B cell (primary cell): ENCODE measurements at regions not wholly inside any gene's neighbourhood (a gene's known extent, or its start where the extent isn't known, plus 50 kb on each side); places are given as distances from the start of the nearest gene placed in this dataset.

Experiments
- ATAC-seq: fragments of 200-7000 bp; cut with Tn5 transposase; one replicate; pipeline ENCODE4 v1.10.0; 2021; ENCODE audit warnings: low read depth, mild to moderate bottlenecking, moderate number of reproducible peaks, moderate library complexity
- CTCF ChIA-PET: fragments of 350-600 bp; sonication (Branson Sonifier 250); formaldehyde crosslinking; loops from one replicate; lab custom pipeline; 2021; ENCODE audit warnings: antibody characterized with exemption, inconsistent platforms; lab: Charles Lee
- POLR2A ChIA-PET: fragments of 350-600 bp; sonication (Branson Sonifier 250); formaldehyde crosslinking; loops from one replicate; lab custom pipeline; 2021; ENCODE audit warnings: antibody characterized with exemption; lab: Charles Lee
- DNase-seq: peaks from one replicate; pipeline ENCODE4 v3.0.0; 2013
- H2AFZ ChIP-seq: 2 replicates; pipeline ENCODE4 v1.6.1; 2012; ENCODE audit warnings: mild to moderate bottlenecking, low read depth, low read length; ENCODE audit not compliant: insufficient read depth, poor library complexity, severe bottlenecking
- H3K27ac ChIP-seq, 2 donors: 1 replicate in 1 of 2; 2 replicates in 1 of 2; pipeline ENCODE4 v1.5.1; 2012 to 2013; ENCODE audit warnings: low read length in 2 of 2, mild to moderate bottlenecking in 2 of 2, moderate library complexity in 1 of 2
- H3K27me3 ChIP-seq, 4 experiments: fragments of 200-600 bp in 1 of 4; sonication (generic) in 1 of 4; replicated peaks in 1 of 4; 1 replicate in 2 of 4; 2 replicates in 2 of 4; pipeline versions ENCODE4 v1.6.1 to v1.7.0; 2013 to 2016; ENCODE audit warnings: low read length in 3 of 4, mild to moderate bottlenecking in 2 of 4, mixed read lengths in 1 of 4, moderate library complexity in 1 of 4; ENCODE audit not compliant: insufficient read depth in 4 of 4, control insufficient read depth in 3 of 4; ENCODE audit errors: control extremely low read depth in 1 of 4
- H3K36me3 ChIP-seq, 2 experiments: replicated peaks in 1 of 2; 1 replicate in 1 of 2; 2 replicates in 1 of 2; pipeline versions ENCODE4 v1.6.1 to v1.7.1; 2013; ENCODE audit warnings: low read length in 1 of 2; ENCODE audit not compliant: insufficient read depth in 2 of 2, control insufficient read depth in 1 of 2; ENCODE audit errors: control extremely low read depth in 1 of 2, extremely low read depth in 1 of 2
- H3K4me1 ChIP-seq, 2 donors: fragments of 200-600 bp in 1 of 2; sonication (generic) in 1 of 2; 1 replicate in 1 of 2; 2 replicates in 1 of 2; pipeline versions ENCODE4 v1.5.1 to v1.6.1; 2013 to 2017; ENCODE audit warnings: low read length in 2 of 2; ENCODE audit not compliant: control insufficient read depth in 2 of 2, insufficient read depth in 2 of 2
- H3K4me2 ChIP-seq: replicated peaks from 2 replicates; pipeline ENCODE3; 2012; ENCODE audit warnings: mild to moderate bottlenecking, low read depth, low read length; ENCODE audit not compliant: poor library complexity, severe bottlenecking
- H3K4me3 ChIP-seq, 5 experiments: fragments of 200-600 bp in 1 of 5; sonication (generic) in 1 of 5; 1 replicate in 3 of 5; 2 replicates in 2 of 5; pipeline versions ENCODE4 v1.5.1 to v1.7.0; 2011 to 2016; ENCODE audit warnings: low read length in 4 of 5, mild to moderate bottlenecking in 4 of 5, low read depth in 2 of 5, control low read depth in 1 of 5, moderate library complexity in 1 of 5; ENCODE audit not compliant: insufficient read depth in 1 of 5; ENCODE audit errors: control extremely low read depth in 1 of 5, extremely low read depth in 1 of 5
- H3K79me2 ChIP-seq: fragments of 200-600 bp; sonication (generic); one replicate; pipeline ENCODE4 v1.6.0; 2016; ENCODE audit warnings: low read length; ENCODE audit not compliant: control insufficient read depth, insufficient read depth
- H3K9ac ChIP-seq: fragments of 200-600 bp; sonication (generic); 2 replicates; pipeline ENCODE4 v1.6.1; 2017; ENCODE audit warnings: mild to moderate bottlenecking, low read length, moderate library complexity
- H3K9me3 ChIP-seq, 3 donors: one replicate each; pipeline versions ENCODE4 v1.6.1 to v1.7.1; 2013; ENCODE audit warnings: low read length in 2 of 3; ENCODE audit not compliant: control insufficient read depth in 2 of 3, insufficient read depth in 1 of 3; ENCODE audit errors: control extremely low read depth in 1 of 3
- H4K20me1 ChIP-seq: 2 replicates; pipeline ENCODE4 v1.6.0; 2012; ENCODE audit warnings: mild to moderate bottlenecking, low read length; ENCODE audit not compliant: insufficient read depth, control insufficient read depth, poor library complexity, severe bottlenecking
- H3K27ac Mint-ChIP-seq: one replicate; pipeline ENCODE4 v1.8.0; 2021; ENCODE audit warnings: mixed read lengths
- H3K27me3 Mint-ChIP-seq: one replicate; pipeline ENCODE4 v1.8.0; 2021; ENCODE audit warnings: mixed read lengths
- H3K4me1 Mint-ChIP-seq: one replicate; pipeline ENCODE4 v1.8.0; 2021; ENCODE audit warnings: mixed read lengths
- H3K4me3 Mint-ChIP-seq: one replicate; pipeline ENCODE4 v1.8.0; 2021; ENCODE audit warnings: mixed read lengths
- H3K9me3 Mint-ChIP-seq: one replicate; pipeline ENCODE4 v1.8.0; 2022; ENCODE audit warnings: mixed read lengths; ENCODE audit not compliant: insufficient read depth
- CTCF ChIP-seq: fragments of 200-600 bp; IDR thresholded peaks from one replicate; pipeline ENCODE4 v1.8.0; 2022; ENCODE audit warnings: antibody characterized with exemption, mild to moderate bottlenecking
- EZH2 ChIP-seq: IDR thresholded peaks from 2 replicates; pipeline ENCODE4 v1.6.1; 2012; ENCODE audit warnings: borderline replicate concordance, low read depth, mild to moderate bottlenecking, moderate library complexity, low read length; ENCODE audit not compliant: insufficient read depth, poor library complexity, severe bottlenecking
- WGBS: methylation state at CpG from one replicate; pipeline ENCODE4 v1.1.5; 2013; ENCODE audit warnings: missing lambda C conversion rate; ENCODE audit not compliant: insufficient coverage; 5-methylcytosine and 5-hydroxymethylcytosine counted together
- intact Hi-C: fragments of 100-400 bp; cut with micrococcal nuclease; formaldehyde crosslinking; loops from one replicate; pipeline ENCODE4 v1.10.0; 2022

GRCh38 chr7:21253740-21254687, 173.9 kb upstream of the SP4 start:
- Histone ChIP-seq H3K27me3 (peaks cover 0 to 31% (median 18%) of the 10 kb centered on the region in 4 experiments), H3K4me2 (peak overlapping the region; percentile 15), H3K9ac (no peak overlapping the region), H4K20me1 (no peaks in the 10 kb centered on the region), H3K36me3 (no peaks in the 10 kb centered on the region), H3K9me3 (no peaks in the 10 kb centered on the region), H3K4me1 (no peaks in the 10 kb centered on the region), H3K4me3 (no peak overlapping the region), H3K27ac (no peak overlapping the region), H3K79me2 (no peaks in the 10 kb centered on the region), H2AFZ (no peak overlapping the region)
- Mint-ChIP-seq H3K9me3 (no peaks in the 10 kb centered on the region), H3K4me3 (peak overlapping the region; percentile 9), H3K4me1 (peaks cover 5% of the 10 kb centered on the region), H3K27ac (no peak overlapping the region), H3K27me3 (peaks cover 39% of the 10 kb centered on the region)
- ATAC-seq = peak; percentile 41
- DNase-seq = peak; percentile 56
- WGBS = no CpG with 5 or more reads among the region's 18 CpGs
- ChIA-PET CTCF (interaction anchor here (0.6 to 5.5 kb wide), 16 partner anchors 8 to 749 kb away, joined by 3 to 23 read pairs (median 4); partner anchors contain the start of gene SP4), POLR2A (no interaction called here)
- intact Hi-C loops = loop anchor here (10.0 kb wide), 1 partner anchor 459 kb away; no protein-coding TSS in a partner anchor
- TF ChIP-seq EZH2 = no peak
- TF ChIP-seq CTCF = peak; percentile 62
